ENCODE measurements at regions not wholly inside any gene's neighbourhood (a gene's known extent, or its start where the extent isn't known, plus 50 kb on each side); places are given as distances from the start of the nearest gene placed in this dataset.
"Not testable (repeated sequence)": the region's sequence is repeated elsewhere in the genome, so short reads cannot be mapped to it uniquely, and the experiment has no call there.

GRCh38 chr15:20259559-20260190 is 281.9 kb downstream of the GOLGA6L6 start:
- H3K27ac ChIP-seq; H3K27me3 ChIP-seq; H3K9me3 ChIP-seq; H3K4me1 ChIP-seq; DNase-seq; intact Hi-C loops (cut with DNase I; ENCODE audit: low total_unique reads); H3K4me3 ChIP-seq; H3K36me3 ChIP-seq: not testable (repeated sequence)

DNA sequence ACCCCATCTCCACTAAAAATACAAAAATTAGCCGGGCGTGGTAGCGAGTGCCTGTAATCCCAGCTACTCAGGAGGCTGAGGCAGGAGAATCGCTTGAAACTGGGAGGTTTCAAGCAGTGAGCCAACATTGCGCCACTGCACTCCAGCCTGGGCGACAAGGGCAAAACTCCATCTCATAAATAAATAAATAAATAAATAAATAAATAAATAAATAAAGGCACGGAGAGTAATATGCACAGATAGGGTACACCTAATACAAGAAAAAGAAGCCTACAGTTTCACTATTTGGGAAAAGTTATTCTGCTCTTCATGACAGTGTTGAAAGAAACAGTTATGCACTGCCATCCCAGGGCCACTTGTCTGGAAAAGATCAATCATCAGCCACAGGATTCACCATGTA is 285.2 kb downstream of the GOLGA6L6 start:
- H3K9me3 ChIP-seq; H3K27me3 ChIP-seq; H3K36me3 ChIP-seq; intact Hi-C loops (cut with DNase I; ENCODE audit: low total_unique reads); H3K4me3 ChIP-seq; H3K4me1 ChIP-seq; DNase-seq; H3K27ac ChIP-seq: not testable (repeated sequence)

GRCh38 chr15:20255641-20256040 is 286.0 kb downstream of the GOLGA6L6 start:
- H3K27me3 ChIP-seq; H3K4me3 ChIP-seq; H3K36me3 ChIP-seq; DNase-seq; H3K4me1 ChIP-seq; H3K9me3 ChIP-seq; intact Hi-C loops (cut with DNase I; ENCODE audit: low total_unique reads); H3K27ac ChIP-seq: not testable (repeated sequence)

DNA sequence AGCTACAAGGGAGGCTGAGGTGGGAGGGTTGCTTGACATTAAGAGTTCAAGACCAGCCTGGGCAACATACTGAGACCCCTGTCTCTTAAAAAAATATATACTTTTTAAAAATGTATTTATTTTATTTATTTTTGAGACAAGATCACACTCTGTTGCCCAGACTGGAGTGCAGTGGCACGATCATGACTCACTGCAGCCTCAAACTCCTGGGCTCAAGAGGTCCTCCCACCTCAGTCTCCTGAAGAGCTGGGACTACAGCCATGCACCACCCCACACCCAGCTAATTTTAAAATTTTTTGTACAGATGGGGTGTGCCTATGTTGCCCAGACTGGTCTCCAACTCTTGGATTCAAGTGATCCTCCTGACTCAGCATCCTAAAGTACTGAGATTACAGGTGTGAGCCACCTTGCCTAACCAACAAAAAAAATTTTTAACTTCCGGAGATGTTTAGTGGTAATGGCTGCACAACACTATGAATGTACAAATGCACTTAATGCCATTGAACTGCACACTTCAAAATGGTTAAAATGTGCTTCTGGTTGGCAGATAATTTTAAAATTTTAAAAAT is 288.5 kb downstream of the GOLGA6L6 start:
- H3K4me1 ChIP-seq; intact Hi-C loops (cut with DNase I; ENCODE audit: low total_unique reads); H3K27me3 ChIP-seq; H3K4me3 ChIP-seq; H3K27ac ChIP-seq; H3K9me3 ChIP-seq; DNase-seq; H3K36me3 ChIP-seq: not testable (repeated sequence)

DNA sequence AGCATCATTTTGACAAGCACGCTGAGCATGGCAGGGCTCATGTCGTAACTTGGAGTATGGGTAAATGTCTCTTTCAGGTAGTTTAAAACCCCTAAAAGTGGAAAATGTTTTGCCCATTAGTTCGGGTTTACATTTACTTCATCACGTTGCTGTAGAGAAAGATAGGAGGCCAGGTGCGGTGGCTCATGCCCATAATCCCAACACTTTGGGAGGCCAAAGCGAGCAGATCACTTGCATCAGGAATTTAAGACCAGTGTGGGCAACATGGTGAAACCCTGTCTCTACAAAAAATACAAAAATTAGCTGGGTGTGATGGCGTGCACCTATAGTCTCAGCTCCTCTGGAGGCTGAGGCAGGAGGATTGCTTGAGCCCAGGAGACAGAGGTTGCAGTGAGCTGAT is 289.6 kb downstream of the GOLGA6L6 start:
- H3K36me3 ChIP-seq; H3K9me3 ChIP-seq; H3K27me3 ChIP-seq; H3K27ac ChIP-seq; H3K4me3 ChIP-seq; DNase-seq; H3K4me1 ChIP-seq; intact Hi-C loops (cut with DNase I; ENCODE audit: low total_unique reads): not testable (repeated sequence)

- intact Hi-C loops (cut with DNase I; ENCODE audit: low total_unique reads); H3K9me3 ChIP-seq; H3K27ac ChIP-seq; DNase-seq; H3K27me3 ChIP-seq; H3K36me3 ChIP-seq; H3K4me3 ChIP-seq; H3K4me1 ChIP-seq: not testable (repeated sequence)
These were observed 290.2 kb downstream of the GOLGA6L6 start for GRCh38 chr15:20251214-20252005.

GRCh38 chr15:20250206-20250605 is 291.4 kb downstream of the GOLGA6L6 start:
- H3K27me3 ChIP-seq; H3K4me3 ChIP-seq; H3K27ac ChIP-seq; intact Hi-C loops (cut with DNase I; ENCODE audit: low total_unique reads); H3K9me3 ChIP-seq; H3K4me1 ChIP-seq; H3K36me3 ChIP-seq; DNase-seq: not testable (repeated sequence)

GRCh38 chr15:20249677-20249970 is 292.0 kb downstream of the GOLGA6L6 start:
- H3K4me3 ChIP-seq; intact Hi-C loops (cut with DNase I; ENCODE audit: low total_unique reads); H3K27me3 ChIP-seq; DNase-seq; H3K27ac ChIP-seq; H3K4me1 ChIP-seq; H3K36me3 ChIP-seq: not testable (repeated sequence)
- H3K9me3 ChIP-seq, result peaks cover 0 to 10% (median 0%) of the 10 kb centered on the region in 3 donors

- H3K4me3 ChIP-seq; H3K27me3 ChIP-seq; intact Hi-C loops (cut with DNase I; ENCODE audit: low total_unique reads); DNase-seq; H3K27ac ChIP-seq; H3K36me3 ChIP-seq; H3K4me1 ChIP-seq: not testable (repeated sequence)
- peaks cover 0 to 12% (median 0%) of the 10 kb centered on the region in 3 donors for H3K9me3 ChIP-seq
These were observed 293.2 kb downstream of the GOLGA6L6 start for GRCh38 chr15:20248434-20248833.

GRCh38 chr15:20247137-20247536 is 294.5 kb downstream of the GOLGA6L6 start:
- H3K27ac ChIP-seq; H3K4me3 ChIP-seq; intact Hi-C loops (cut with DNase I; ENCODE audit: low total_unique reads); H3K27me3 ChIP-seq; DNase-seq; H3K36me3 ChIP-seq; H3K4me1 ChIP-seq: not testable (repeated sequence)
- H3K9me3 ChIP-seq, result peaks cover 0 to 12% (median 0%) of the 10 kb centered on the region in 3 donors

DNA sequence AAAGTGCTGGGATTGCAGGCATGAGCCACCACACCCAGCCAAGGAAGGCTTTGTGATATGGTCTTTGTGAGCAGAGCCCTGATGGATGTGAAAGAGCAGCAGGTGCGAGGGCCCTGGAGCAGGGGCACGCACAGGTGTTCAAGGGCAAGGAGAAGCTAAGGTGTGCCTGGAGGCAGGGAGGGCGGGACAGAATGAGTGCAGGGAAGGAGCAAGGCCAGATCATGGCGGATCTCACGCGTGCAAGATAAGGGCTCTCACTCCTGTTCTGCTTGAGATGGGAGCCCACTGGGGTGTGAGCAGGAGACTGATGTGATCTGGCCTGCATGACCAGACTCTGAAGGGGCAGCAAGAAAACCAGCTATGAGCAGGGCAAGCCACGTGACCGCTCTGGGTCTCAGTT is 295.0 kb downstream of the GOLGA6L6 start:
- H3K4me1 ChIP-seq; DNase-seq; H3K36me3 ChIP-seq; H3K27ac ChIP-seq; H3K9me3 ChIP-seq; H3K4me3 ChIP-seq; H3K27me3 ChIP-seq; intact Hi-C loops (cut with DNase I; ENCODE audit: low total_unique reads): not testable (repeated sequence)

- DNase-seq; H3K9me3 ChIP-seq; H3K4me3 ChIP-seq; H3K36me3 ChIP-seq; H3K4me1 ChIP-seq; intact Hi-C loops (cut with DNase I; ENCODE audit: low total_unique reads); H3K27ac ChIP-seq; H3K27me3 ChIP-seq: not testable (repeated sequence)
These were observed 295.7 kb downstream of the GOLGA6L6 start for GRCh38 chr15:20245856-20246255.

- peaks cover 0 to 15% (median 0%) of the 10 kb centered on the region in 3 donors for H3K9me3 ChIP-seq
- H3K27me3 ChIP-seq; intact Hi-C loops (cut with DNase I; ENCODE audit: low total_unique reads); H3K36me3 ChIP-seq; H3K27ac ChIP-seq; H3K4me1 ChIP-seq; H3K4me3 ChIP-seq: not testable (repeated sequence)
- peak in 1 of 2 donors; percentile 63 for DNase-seq
These were observed 296.8 kb downstream of the GOLGA6L6 start for GRCh38 chr15:20244792-20245191.

DNA sequence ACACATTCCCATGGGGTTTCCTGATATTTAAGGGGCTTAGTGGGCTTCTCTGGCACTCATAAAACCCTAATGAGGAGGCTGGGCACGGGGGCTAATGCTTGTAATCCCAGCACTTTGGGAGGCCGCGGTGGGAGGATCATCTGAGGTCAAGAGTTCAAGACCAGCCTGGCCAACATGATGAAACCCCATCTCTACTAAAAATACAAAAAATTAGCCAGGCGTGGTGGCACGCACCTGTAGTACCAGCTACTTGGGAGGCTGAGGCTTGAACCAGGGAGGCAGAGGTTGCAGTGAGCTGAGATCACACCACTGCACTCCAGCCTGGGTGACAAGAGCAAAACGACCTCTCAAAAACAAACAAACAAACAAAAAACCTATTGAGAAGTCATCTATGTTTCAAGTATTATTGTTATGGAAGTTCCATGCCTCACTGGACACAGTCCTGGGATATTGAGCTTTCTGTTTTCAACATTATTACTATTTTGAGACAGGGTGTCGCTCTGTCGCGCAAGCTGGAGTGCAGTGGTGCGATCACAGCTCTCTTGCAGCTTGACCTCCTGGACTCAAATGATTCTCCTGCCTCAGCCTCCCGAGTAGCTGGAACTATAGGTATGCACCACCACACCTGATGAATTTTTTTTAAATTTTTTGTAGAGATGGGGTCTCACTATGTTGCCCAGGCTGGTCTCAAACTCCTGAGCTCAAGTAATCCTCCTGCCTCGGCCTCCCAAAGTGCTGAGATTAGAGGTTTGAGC is 297.9 kb downstream of the GOLGA6L6 start:
- peak in 1 of 2 donors; percentile 40 for DNase-seq

More for the DNA sequence above, 297.9 kb downstream of the GOLGA6L6 start:
- H3K36me3 ChIP-seq; H3K27me3 ChIP-seq; H3K4me1 ChIP-seq; H3K27ac ChIP-seq; intact Hi-C loops (cut with DNase I; ENCODE audit: low total_unique reads); H3K4me3 ChIP-seq: not testable (repeated sequence)
- H3K9me3 ChIP-seq, result peaks cover 0 to 17% (median 0%) of the 10 kb centered on the region in 3 donors

Data from tibial artery (tissue), 4 donors.